ENCODE measurements at regions not wholly inside any gene's neighbourhood (a gene's known extent, or its start where the extent isn't known, plus 50 kb on each side); places are given as distances from the start of the nearest gene placed in this dataset.

GRCh38 chr10:106043863-106044262 is 1120.6 kb downstream of the SORCS1 start:
- ChIA-PET POLR2A (ENCODE audit: unreplicated experiment) (no interaction called here), CTCF (no interaction called here)
- no peak overlapping the region for H3K9ac ChIP-seq (ENCODE audit: low read depth, low read length)
- no peak overlapping the region for H2BK15ac ChIP-seq (ENCODE audit: low read depth, low read length)
- H4K5ac ChIP-seq (ENCODE audit: low read depth, low read length): no peak overlapping the region
- H3K9me3 ChIP-seq (ENCODE audit: control insufficient read depth, insufficient read depth, low read length): peaks cover 3% of the 10 kb centered on the region; the same call in 1 of the 2 replicates
- H4K20me1 ChIP-seq (ENCODE audit: insufficient read depth, low read length): no peaks in the 10 kb centered on the region
- in situ Hi-C loops (cut with MboI; ENCODE audit: low sequenced_read_pairs): no loop called here
- dilution Hi-C loops (cut with HindIII; ENCODE audit: low sequenced_read_pairs, unreplicated experiment): no loop called here
- H3K27me3 ChIP-seq (ENCODE audit: control insufficient read depth, insufficient read depth, low read length): no peaks in the 10 kb centered on the region
- H3K56ac ChIP-seq (ENCODE audit: extremely low read depth, insufficient read depth, low read length): no peak overlapping the region
- no peaks in the 10 kb centered on the region for H3K36me3 ChIP-seq (ENCODE audit: control insufficient read depth, insufficient read depth, low read length)
- H3K9me1 ChIP-seq (ENCODE audit: insufficient read depth, low read length): no peaks in the 10 kb centered on the region
- TF ChIP-seq, protein P1, sequence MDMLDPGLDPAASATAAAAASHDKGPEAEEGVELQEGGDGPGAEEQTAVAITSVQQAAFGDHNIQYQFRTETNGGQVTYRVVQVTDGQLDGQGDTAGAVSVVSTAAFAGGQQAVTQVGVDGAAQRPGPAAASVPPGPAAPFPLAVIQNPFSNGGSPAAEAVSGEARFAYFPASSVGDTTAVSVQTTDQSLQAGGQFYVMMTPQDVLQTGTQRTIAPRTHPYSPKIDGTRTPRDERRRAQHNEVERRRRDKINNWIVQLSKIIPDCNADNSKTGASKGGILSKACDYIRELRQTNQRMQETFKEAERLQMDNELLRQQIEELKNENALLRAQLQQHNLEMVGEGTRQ (IDR thresholded peaks at IDR 0.05; ENCODE audit: low read depth, low read length): no peak
- TF ChIP-seq RCOR1 (IDR thresholded peaks at IDR 0.05; ENCODE audit: insufficient replicate concordance, low read length) (no peak), SMC3 (IDR thresholded peaks at IDR 0.05; ENCODE audit: low read depth, low read length) (no peak), NFE2L2 (IDR thresholded peaks at IDR 0.05; ENCODE audit: low read depth, low read length) (no peak), POLR2A (IDR thresholded peaks at IDR 0.05; ENCODE audit: low read depth, low read length) (no peak), MAZ (IDR thresholded peaks at IDR 0.05; ENCODE audit: borderline replicate concordance, low read depth, low read length) (no peak), CEBPB (IDR thresholded peaks at IDR 0.05; ENCODE audit: low read depth, low read length) (no peak), RFX5 (IDR thresholded peaks at IDR 0.05; ENCODE audit: low read depth, low read length) (no peak), ELK1 (IDR thresholded peaks at IDR 0.05; ENCODE audit: borderline replicate concordance, low read depth, low read length) (no peak), MXI1 (IDR thresholded peaks at IDR 0.05; ENCODE audit: borderline replicate concordance, low read depth, low read length) (no peak), MAFK (IDR thresholded peaks at IDR 0.05; ENCODE audit: low read depth, low read length) (no peak)
- H3K18ac ChIP-seq (ENCODE audit: low read depth, low read length): no peak overlapping the region
- H4K8ac ChIP-seq (ENCODE audit: low read depth in 2 of 2, low read length in 2 of 2): no peak overlapping the region
- H3K4ac ChIP-seq (ENCODE audit: low read depth, low read length): no peak overlapping the region
- no peaks in the 10 kb centered on the region for H3K79me1 ChIP-seq (ENCODE audit: low read depth in 1 of 2, low read length in 2 of 2)
- no peak overlapping the region for H3K4me2 ChIP-seq (ENCODE audit: low read depth, low read length)
- ATAC-seq (ENCODE audit: low read depth): no peak
- no peak overlapping the region for H3K27ac ChIP-seq (ENCODE audit: insufficient read depth, low read length)
- no peak overlapping the region for H3K4me3 ChIP-seq (ENCODE audit: insufficient read depth, low read depth, low read length)
- H2BK5ac ChIP-seq (ENCODE audit: low read depth, low read length, poor library complexity, severe bottlenecking): no peak overlapping the region
- H2AFZ ChIP-seq (replicated peaks; ENCODE audit: low read length, poor library complexity): no peak overlapping the region
- H4K91ac ChIP-seq (ENCODE audit: insufficient read depth, low read depth, low read length): no peak overlapping the region
- intact Hi-C loops (cut with micrococcal nuclease): no loop called here
- no peak overlapping the region for H2AK5ac ChIP-seq (ENCODE audit: low read depth, low read length)
- no CpG with 5 or more reads among the region's 3 CpGs for WGBS, 2 experiments (ENCODE audit: extremely low coverage in 2 of 2, insufficient read length in 1 of 2)
- H3K14ac ChIP-seq (replicated peaks; ENCODE audit: low read depth, low read length): no peak overlapping the region
- peak; percentile 2 for DNase-seq
- H3K4me1 ChIP-seq (ENCODE audit: control insufficient read depth, insufficient read depth, low read length): no peaks in the 10 kb centered on the region
- H2AK9ac ChIP-seq (replicated peaks; ENCODE audit: low read depth, low read length, poor library complexity): no peak overlapping the region
- no peak overlapping the region for H3K23ac ChIP-seq (ENCODE audit: low read depth, low read length)
- H2BK120ac ChIP-seq (ENCODE audit: low read depth, low read length): no peak overlapping the region
- no TSS peak for BruUV-seq (replicated peaks)
- H2BK20ac ChIP-seq (ENCODE audit: low read depth, low read length): no peak overlapping the region
